Mesenchymal stem cell (in vitro differentiated cells and primary cell): ENCODE measurements at regions not wholly inside any gene's neighbourhood (a gene's known extent, or its start where the extent isn't known, plus 50 kb on each side); places are given as distances from the start of the nearest gene placed in this dataset.

Source experiments
- DNase-seq: peaks from one replicate; pipeline ENCODE4 v3.0.0-alpha.2; 2013
- H2AFZ ChIP-seq: one replicate; pipeline ENCODE4 v1.6.1; 2013; ENCODE audit warnings: low read depth, mild to moderate bottlenecking, control low read depth, inconsistent platforms, low read length, moderate library complexity
- H2AK5ac ChIP-seq: 2 replicates; pipeline ENCODE4 v1.6.1; 2013; ENCODE audit warnings: low read length, moderate library complexity, mild to moderate bottlenecking, inconsistent platforms; ENCODE audit not compliant: severe bottlenecking
- H2BK120ac ChIP-seq: one replicate; pipeline ENCODE4 v1.6.1; 2013; ENCODE audit warnings: low read depth, mild to moderate bottlenecking, inconsistent platforms, low read length, moderate library complexity
- H2BK12ac ChIP-seq, 2 experiments: one replicate each; pipeline ENCODE4 v1.6.1; 2013; ENCODE audit warnings: inconsistent platforms in 2 of 2, low read length in 2 of 2, mild to moderate bottlenecking in 2 of 2, moderate library complexity in 2 of 2, control low read depth in 1 of 2
- H2BK15ac ChIP-seq: one replicate; pipeline ENCODE4 v1.6.1; 2013; ENCODE audit warnings: mild to moderate bottlenecking, low read depth, inconsistent platforms; ENCODE audit not compliant: poor library complexity, severe bottlenecking
- H2BK5ac ChIP-seq: 2 replicates; pipeline ENCODE4 v1.6.1; 2013; ENCODE audit warnings: low read depth, mild to moderate bottlenecking, low read length, control low read depth, inconsistent platforms; ENCODE audit not compliant: poor library complexity, severe bottlenecking
- H3K14ac ChIP-seq, 2 experiments: one replicate each; pipeline ENCODE4 v1.6.1; 2013; ENCODE audit warnings: inconsistent platforms in 2 of 2, low read length in 2 of 2, control low read depth in 1 of 2, mild to moderate bottlenecking in 1 of 2, moderate library complexity in 1 of 2
- H3K18ac ChIP-seq, 2 experiments: one replicate each; pipeline ENCODE4 v1.6.1; 2013; ENCODE audit warnings: inconsistent platforms in 2 of 2, low read length in 2 of 2, control low read depth in 1 of 2, low read depth in 1 of 2, mild to moderate bottlenecking in 1 of 2
- H3K23ac ChIP-seq, 2 experiments: one replicate each; pipeline ENCODE4 v1.6.1; 2013; ENCODE audit warnings: inconsistent platforms in 2 of 2, low read length in 2 of 2, mild to moderate bottlenecking in 2 of 2, moderate library complexity in 2 of 2, control low read depth in 1 of 2
- H3K27ac ChIP-seq: 2 replicates; pipeline ENCODE4 v1.5.1; 2013; ENCODE audit warnings: mild to moderate bottlenecking, moderate library complexity, low read length, control low read depth, inconsistent platforms; ENCODE audit not compliant: poor library complexity, severe bottlenecking
- H3K27me3 ChIP-seq, 2 experiments: 2 replicates each; pipeline versions ENCODE4 v1.6.1 to v1.7.0; 2013; ENCODE audit warnings: low read length in 2 of 2, mild to moderate bottlenecking in 2 of 2, moderate library complexity in 2 of 2, control low read depth in 1 of 2, inconsistent platforms in 1 of 2; ENCODE audit not compliant: control insufficient read depth in 1 of 2, insufficient read depth in 1 of 2
- H3K36me3 ChIP-seq, 2 experiments: 2 replicates each; pipeline versions ENCODE4 v1.6.1 to v1.7.0; 2013; ENCODE audit warnings: low read length in 2 of 2, control low read depth in 1 of 2, inconsistent platforms in 1 of 2, low read depth in 1 of 2, mild to moderate bottlenecking in 1 of 2; ENCODE audit not compliant: insufficient read depth in 2 of 2, control insufficient read depth in 1 of 2
- H3K4ac ChIP-seq, 2 experiments: one replicate each; pipeline ENCODE4 v1.6.1; 2013; ENCODE audit warnings: inconsistent platforms in 2 of 2, low read length in 2 of 2, mild to moderate bottlenecking in 2 of 2, moderate library complexity in 2 of 2, control low read depth in 1 of 2, low read depth in 1 of 2
- H3K4me1 ChIP-seq: 2 replicates; pipeline ENCODE4 v1.6.1; 2013; ENCODE audit warnings: low read depth, low read length, control low read depth; ENCODE audit not compliant: control insufficient read depth, insufficient read depth
- H3K4me2 ChIP-seq: 2 replicates; pipeline ENCODE4 v1.6.1; 2013; ENCODE audit warnings: low read length, mild to moderate bottlenecking, inconsistent platforms; ENCODE audit not compliant: poor library complexity, severe bottlenecking
- H3K4me3 ChIP-seq, 2 experiments: 2 replicates each; pipeline versions ENCODE4 v1.5.1 to v1.7.0; 2013; ENCODE audit warnings: low read length in 2 of 2, mild to moderate bottlenecking in 2 of 2, control low read depth in 1 of 2, low read depth in 1 of 2; ENCODE audit not compliant: insufficient read depth in 1 of 2
- H3K79me1 ChIP-seq: replicated peaks from 2 replicates; pipeline ENCODE4 v1.6.1; 2013; ENCODE audit warnings: mild to moderate bottlenecking, control low read depth, low read length, inconsistent platforms; ENCODE audit not compliant: poor library complexity, severe bottlenecking
- H3K9ac ChIP-seq: 2 replicates; pipeline ENCODE4 v1.7.0; 2013; ENCODE audit warnings: mild to moderate bottlenecking, low read length, moderate library complexity
- H3K9me3 ChIP-seq: 2 replicates; pipeline ENCODE4 v1.7.0; 2013; ENCODE audit warnings: mild to moderate bottlenecking, low read length; ENCODE audit not compliant: control insufficient read depth
- H4K8ac ChIP-seq: one replicate; pipeline ENCODE4 v1.6.1; 2013; ENCODE audit warnings: inconsistent platforms, mild to moderate bottlenecking, low read length, moderate library complexity
- H4K91ac ChIP-seq: one replicate; pipeline ENCODE4 v1.6.1; 2013; ENCODE audit warnings: mild to moderate bottlenecking, low read length, inconsistent platforms
- WGBS: methylation state at CpG from one replicate; pipeline ENCODE4 v1.1.7; 2013; ENCODE audit warnings: mixed read lengths; 5-methylcytosine and 5-hydroxymethylcytosine counted together

GRCh38 chr14:97444248-97444647, 647.1 kb downstream of the VRK1 start:
- WGBS = 94% methylated on average over 5 of the region's 5 CpGs
- no peak overlapping the region for H2AFZ ChIP-seq

DNA sequence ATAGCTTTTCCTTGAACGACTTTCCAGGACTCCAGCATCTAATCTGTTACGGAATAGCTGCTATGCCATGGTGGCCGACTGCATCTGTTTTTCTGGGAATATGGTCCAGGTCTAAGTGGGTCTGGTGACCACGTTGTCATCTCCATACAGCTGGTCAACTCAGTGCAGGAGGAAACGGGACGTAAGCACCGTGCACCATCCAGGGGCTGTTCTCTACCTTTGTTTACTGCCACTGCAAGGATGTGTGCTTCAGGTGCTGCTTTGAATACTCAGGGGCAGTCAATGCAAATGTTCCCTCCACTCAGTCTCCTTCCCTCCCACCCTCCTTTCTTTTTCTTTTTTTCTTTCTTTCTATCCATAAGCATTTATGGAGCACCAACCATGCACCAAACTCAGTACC, 648.2 kb downstream of the VRK1 start:
- Histone ChIP-seq H3K4me1 (no peaks in the 10 kb centered on the region), H4K91ac (no peak overlapping the region)
- 69% methylated on average over 7 of the region's 7 CpGs for WGBS

More at GRCh38 chr14:97444248-97444647, 647.1 kb downstream of the VRK1 start:
- Histone ChIP-seq H3K9ac (no peak overlapping the region), H3K4me1 (no peaks in the 10 kb centered on the region), H2BK12ac (no peak overlapping the region), H2AK5ac (no peak overlapping the region), H3K27ac (no peak overlapping the region), H2BK5ac (no peak overlapping the region), H3K9me3 (no peaks in the 10 kb centered on the region), H3K18ac (no peak overlapping the region), H4K91ac (no peak overlapping the region), H3K14ac (no peak overlapping the region), H3K4me2 (no peak overlapping the region), H3K36me3 (no peaks in the 10 kb centered on the region), H3K4ac (no peak overlapping the region), H3K4me3 (no peak overlapping the region), H3K79me1 (no peaks in the 10 kb centered on the region), H3K27me3 (no peaks in the 10 kb centered on the region), H4K8ac (no peak overlapping the region), H2BK15ac (no peak overlapping the region), H2BK120ac (no peak overlapping the region), H3K23ac (no peak overlapping the region)
- no peak for DNase-seq

GRCh38 chr14:97446087-97446486, 648.9 kb downstream of the VRK1 start:
- Histone ChIP-seq H3K4ac (no peak overlapping the region), H4K91ac (no peak overlapping the region), H2BK5ac (no peak overlapping the region), H3K23ac (no peak overlapping the region), H3K36me3 (no peaks in the 10 kb centered on the region), H3K4me3 (no peak overlapping the region), H3K18ac (no peak overlapping the region), H3K9me3 (no peaks in the 10 kb centered on the region), H3K27ac (no peak overlapping the region), H2BK15ac (no peak overlapping the region), H3K9ac (no peak overlapping the region), H3K4me1 (no peaks in the 10 kb centered on the region), H3K4me2 (no peak overlapping the region), H2AFZ (no peak overlapping the region), H3K14ac (no peak overlapping the region), H4K8ac (no peak overlapping the region), H2BK12ac (no peak overlapping the region), H2AK5ac (no peak overlapping the region), H3K27me3 (no peaks in the 10 kb centered on the region), H2BK120ac (no peak overlapping the region), H3K79me1 (no peaks in the 10 kb centered on the region)
- 80% methylated on average over 4 of the region's 4 CpGs for WGBS
- DNase-seq = no peak

More for the DNA sequence above, 648.2 kb downstream of the VRK1 start:
- H3K9me3 ChIP-seq = no peaks in the 10 kb centered on the region
- no peaks in the 10 kb centered on the region for H3K36me3 ChIP-seq
- H3K4me3 ChIP-seq = no peak overlapping the region
- no peak overlapping the region for H3K9ac ChIP-seq
- H2BK12ac ChIP-seq = no peak overlapping the region
- no peak overlapping the region for H2BK5ac ChIP-seq
- H2AK5ac ChIP-seq = no peak overlapping the region
- no peaks in the 10 kb centered on the region for H3K27me3 ChIP-seq
- no peak overlapping the region for H3K4ac ChIP-seq
- no peaks in the 10 kb centered on the region for H3K79me1 ChIP-seq
- no peak overlapping the region for H2BK15ac ChIP-seq
- no peak overlapping the region for H3K27ac ChIP-seq
- H2AFZ ChIP-seq = no peak overlapping the region
- no peak overlapping the region for H2BK120ac ChIP-seq
- H4K8ac ChIP-seq = no peak overlapping the region
- no peak for DNase-seq
- no peak overlapping the region for H3K14ac ChIP-seq
- no peak overlapping the region for H3K4me2 ChIP-seq
- H3K18ac ChIP-seq = no peak overlapping the region
- no peak overlapping the region for H3K23ac ChIP-seq

DNA sequence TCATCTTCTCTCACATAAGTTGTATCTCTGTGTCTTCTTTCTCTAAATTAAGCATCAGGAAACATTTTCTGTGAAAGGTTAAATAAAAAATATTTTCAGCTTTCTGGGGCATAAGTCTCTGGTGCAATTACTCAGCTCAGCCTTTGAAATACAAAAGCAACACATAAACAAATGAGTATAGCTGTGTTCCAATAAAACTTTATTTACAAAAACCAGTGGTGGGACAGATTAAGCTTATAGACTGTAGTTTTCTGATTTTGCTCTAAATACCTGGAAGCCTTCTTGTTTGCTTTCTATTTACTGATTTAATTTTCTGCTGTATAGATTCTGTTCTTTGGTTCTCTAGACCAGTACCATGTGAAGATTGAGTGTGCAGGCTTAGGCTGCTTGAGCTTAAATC, 655.1 kb downstream of the VRK1 start:
- Histone ChIP-seq H3K27ac (no peak overlapping the region), H4K91ac (no peak overlapping the region), H2AFZ (no peak overlapping the region), H2AK5ac (no peak overlapping the region), H2BK120ac (no peak overlapping the region), H3K14ac (no peak overlapping the region), H3K4ac (no peak overlapping the region), H3K9ac (no peak overlapping the region), H4K8ac (no peak overlapping the region), H3K27me3 (peaks cover 0 to 5% of the 10 kb centered on the region in 2 experiments), H2BK12ac (no peak overlapping the region), H3K4me3 (no peak overlapping the region), H3K18ac (no peak overlapping the region), H3K4me1 (no peaks in the 10 kb centered on the region), H3K23ac (no peak overlapping the region), H3K36me3 (no peaks in the 10 kb centered on the region), H3K4me2 (no peak overlapping the region), H2BK5ac (no peak overlapping the region), H3K79me1 (no peaks in the 10 kb centered on the region), H2BK15ac (no peak overlapping the region), H3K9me3 (no peaks in the 10 kb centered on the region)
- no peak for DNase-seq
